ENCODE measurements at regions not wholly inside any gene's neighbourhood (a gene's known extent, or its start where the extent isn't known, plus 50 kb on each side); places are given as distances from the start of the nearest gene placed in this dataset.

DNA sequence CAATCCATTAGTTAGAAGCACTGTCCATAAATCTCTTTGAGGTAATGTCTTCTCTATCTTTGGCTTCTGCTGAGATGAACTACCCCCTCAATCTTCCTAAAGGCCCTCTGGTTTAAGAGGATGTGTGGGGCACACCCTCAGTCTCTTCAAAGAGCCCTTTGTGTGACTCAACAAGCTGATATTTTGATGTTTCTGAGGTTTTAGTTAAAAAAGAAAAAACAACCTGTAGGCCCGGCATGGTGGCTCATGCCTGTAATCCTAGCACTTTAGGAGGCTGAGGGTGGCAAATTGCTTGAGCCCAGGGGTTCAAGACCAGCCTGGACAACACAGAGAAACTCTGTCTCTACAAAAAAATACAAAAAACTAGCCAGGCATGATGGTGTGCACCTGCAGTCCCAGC, 593.5 kb downstream of the TMEM182 start:
- intact Hi-C loops (cut with DNase I; ENCODE audit: low total_unique reads) = no loop called here
- WGBS, 5 donors = 58 to 90% (median 79%) methylated on average over 1 of the region's 1 CpG
- TF ChIP-seq, protein P1, sequence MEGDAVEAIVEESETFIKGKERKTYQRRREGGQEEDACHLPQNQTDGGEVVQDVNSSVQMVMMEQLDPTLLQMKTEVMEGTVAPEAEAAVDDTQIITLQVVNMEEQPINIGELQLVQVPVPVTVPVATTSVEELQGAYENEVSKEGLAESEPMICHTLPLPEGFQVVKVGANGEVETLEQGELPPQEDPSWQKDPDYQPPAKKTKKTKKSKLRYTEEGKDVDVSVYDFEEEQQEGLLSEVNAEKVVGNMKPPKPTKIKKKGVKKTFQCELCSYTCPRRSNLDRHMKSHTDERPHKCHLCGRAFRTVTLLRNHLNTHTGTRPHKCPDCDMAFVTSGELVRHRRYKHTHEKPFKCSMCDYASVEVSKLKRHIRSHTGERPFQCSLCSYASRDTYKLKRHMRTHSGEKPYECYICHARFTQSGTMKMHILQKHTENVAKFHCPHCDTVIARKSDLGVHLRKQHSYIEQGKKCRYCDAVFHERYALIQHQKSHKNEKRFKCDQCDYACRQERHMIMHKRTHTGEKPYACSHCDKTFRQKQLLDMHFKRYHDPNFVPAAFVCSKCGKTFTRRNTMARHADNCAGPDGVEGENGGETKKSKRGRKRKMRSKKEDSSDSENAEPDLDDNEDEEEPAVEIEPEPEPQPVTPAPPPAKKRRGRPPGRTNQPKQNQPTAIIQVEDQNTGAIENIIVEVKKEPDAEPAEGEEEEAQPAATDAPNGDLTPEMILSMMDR (IDR thresholded peaks at IDR 0.05 in 8 of 11, conservative IDR thresholded peaks at IDR 0.05 in 3 of 11) = no peak
- TF ChIP-seq POLR2A (IDR thresholded peaks at IDR 0.05) (no peak), POLR2AphosphoS5 (IDR thresholded peaks at IDR 0.05) (no peak)
- Histone ChIP-seq H3K27ac (no peak overlapping the region), H3K36me3 (no peaks in the 10 kb centered on the region), H3K9me3 (no peaks in the 10 kb centered on the region), H3K4me1 (no peaks in the 10 kb centered on the region), H3K27me3 (replicated peaks in 1 of 7) (no peaks in the 10 kb centered on the region), H3K4me3 (no peak overlapping the region)
- DNase-seq = no peak

DNA sequence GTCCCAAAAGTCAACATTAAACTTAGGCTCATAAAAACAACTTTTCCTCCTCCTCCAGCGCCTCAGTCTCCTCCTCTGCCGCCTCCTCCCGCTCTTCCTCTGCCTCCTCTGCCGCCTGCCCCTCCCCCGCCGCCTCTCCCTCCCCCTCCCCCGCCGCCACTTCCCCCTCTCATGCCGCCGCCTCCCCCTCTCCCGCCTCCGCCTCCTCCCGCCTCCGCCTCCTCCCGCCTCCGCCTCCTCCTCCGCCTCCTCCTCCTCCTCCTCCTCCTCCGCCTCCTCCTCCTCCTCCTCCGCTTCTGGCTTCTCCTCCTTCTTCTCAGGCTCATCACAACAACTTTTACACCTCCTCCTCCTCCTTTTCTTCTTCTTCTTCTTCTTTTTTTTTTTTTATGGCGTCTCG, 599.9 kb downstream of the TMEM182 start:
- H3K4me3 ChIP-seq = no peak overlapping the region
- WGBS, 5 donors = 96 to 98% (median 96%) methylated on average over 10 to 21 of the region's 21 CpGs
- no peak overlapping the region for H3K27ac ChIP-seq
- DNase-seq = no peak
- intact Hi-C loops (cut with DNase I; ENCODE audit: low total_unique reads) = no loop called here
- TF ChIP-seq POLR2A (IDR thresholded peaks at IDR 0.05) (no peak), POLR2AphosphoS5 (IDR thresholded peaks at IDR 0.05) (no peak)
- TF ChIP-seq, protein P1 (IDR thresholded peaks at IDR 0.05 in 8 of 11, conservative IDR thresholded peaks at IDR 0.05 in 3 of 11) = no peak
- H3K36me3 ChIP-seq = no peaks in the 10 kb centered on the region
- H3K9me3 ChIP-seq = peaks cover 0 to 13% (median 8%) of the 10 kb centered on the region in 8 donors
- H3K27me3 ChIP-seq (replicated peaks in 1 of 7) = no peaks in the 10 kb centered on the region
- no peaks in the 10 kb centered on the region for H3K4me1 ChIP-seq

DNA sequence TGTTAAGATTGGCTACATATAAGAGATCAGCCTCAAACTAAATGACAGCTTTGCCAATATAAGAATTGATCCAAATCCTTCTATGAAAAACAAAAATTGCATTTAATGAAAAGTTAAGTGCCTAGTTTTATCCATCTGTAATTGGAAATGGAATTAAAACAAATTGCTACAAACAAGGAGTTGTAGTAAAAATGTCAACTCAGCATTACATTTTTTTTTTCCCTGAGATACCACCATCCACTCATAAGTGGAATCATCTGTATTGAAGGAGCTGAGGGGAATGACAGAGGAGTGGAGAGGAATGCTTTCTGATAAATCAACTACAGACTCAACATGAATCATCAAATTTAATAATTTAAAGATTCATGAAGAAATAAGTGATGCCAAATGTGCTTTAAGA, 601.8 kb downstream of the TMEM182 start:
- no peak for TF ChIP-seq POLR2AphosphoS5 (IDR thresholded peaks at IDR 0.05)
- no peak for TF ChIP-seq POLR2A (IDR thresholded peaks at IDR 0.05)
- TF ChIP-seq, protein P1 (IDR thresholded peaks at IDR 0.05 in 8 of 11, conservative IDR thresholded peaks at IDR 0.05 in 3 of 11) = no peak
- H3K27ac ChIP-seq = no peak overlapping the region
- no peak overlapping the region for H3K4me3 ChIP-seq
- peaks cover 0 to 13% (median 8%) of the 10 kb centered on the region in 8 donors for H3K9me3 ChIP-seq
- intact Hi-C loops (cut with DNase I; ENCODE audit: low total_unique reads) = no loop called here
- H3K27me3 ChIP-seq (replicated peaks in 1 of 7) = no peaks in the 10 kb centered on the region
- no peaks in the 10 kb centered on the region for H3K36me3 ChIP-seq
- no peaks in the 10 kb centered on the region for H3K4me1 ChIP-seq
- DNase-seq = no peak

DNA sequence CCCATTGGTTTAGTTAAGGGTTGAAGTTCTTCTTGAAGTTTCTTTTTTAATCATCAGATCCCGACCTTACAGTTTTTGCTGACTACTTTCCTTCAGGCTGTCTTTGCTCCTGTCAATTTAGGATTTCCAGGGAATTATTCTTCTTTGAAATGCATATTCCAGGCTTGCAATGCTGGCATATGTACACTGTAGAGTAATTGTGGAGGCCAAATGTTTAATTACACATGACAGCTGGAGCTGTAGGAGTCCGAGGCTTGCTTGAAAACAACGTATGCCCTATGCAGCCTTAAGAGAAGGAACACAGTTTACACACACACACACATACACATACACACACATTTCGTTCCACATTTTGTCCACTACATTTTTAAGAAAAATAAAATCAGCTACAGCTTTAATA, 602.3 kb downstream of the TMEM182 start:
- Histone ChIP-seq H3K27ac (no peak overlapping the region), H3K36me3 (no peaks in the 10 kb centered on the region), H3K9me3 (peaks cover 0 to 15% (median 8%) of the 10 kb centered on the region in 8 donors), H3K4me3 (no peak overlapping the region), H3K4me1 (no peaks in the 10 kb centered on the region), H3K27me3 (replicated peaks in 1 of 7) (no peaks in the 10 kb centered on the region)
- WGBS, 5 donors = 52 to 70% (median 62%) methylated on average over 4 of the region's 4 CpGs
- intact Hi-C loops (cut with DNase I; ENCODE audit: low total_unique reads) = no loop called here
- TF ChIP-seq, protein P1 (IDR thresholded peaks at IDR 0.05 in 8 of 11, conservative IDR thresholded peaks at IDR 0.05 in 3 of 11) = no peak
- TF ChIP-seq POLR2A (IDR thresholded peaks at IDR 0.05) (no peak), POLR2AphosphoS5 (IDR thresholded peaks at IDR 0.05) (no peak)
- DNase-seq = no peak
